GM23338 (cell line): ENCODE measurements at regions not wholly inside any gene's neighbourhood (a gene's known extent, or its start where the extent isn't known, plus 50 kb on each side); places are given as distances from the start of the nearest gene placed in this dataset.

Experiments
- ATAC-seq: fragments of 200-7000 bp; cut with Tn5 transposase; 3 replicates; pipeline ENCODE4 v1.9.1; 2020
- DNase-seq: peaks from one replicate; pipeline ENCODE4 v3.0.0-alpha.2; 2015; ENCODE audit warnings: low spot score
- H2AFZ ChIP-seq: fragments of 200-600 bp; sonication (generic); 2 replicates; pipeline ENCODE4 v1.8.0; 2016; ENCODE audit warnings: antibody characterized with exemption, mild to moderate bottlenecking, moderate library complexity
- H3F3A ChIP-seq: fragments of 200-600 bp; sonication (generic); replicated peaks from 2 replicates; pipeline ENCODE4 v1.8.0; 2017; ENCODE audit warnings: antibody characterized with exemption, mixed run types, low read depth
- H3K27ac ChIP-seq: fragments of 200-600 bp; sonication (generic); 2 replicates; pipeline ENCODE4 v1.6.1; 2016; ENCODE audit warnings: low read depth
- H3K27me3 ChIP-seq: fragments of 200-600 bp; sonication (generic); 2 replicates; pipeline ENCODE4 v1.8.0; 2016; ENCODE audit warnings: mild to moderate bottlenecking, mixed run types, moderate library complexity; ENCODE audit not compliant: insufficient read depth
- H3K36me3 ChIP-seq: fragments of 200-600 bp; sonication (generic); 2 replicates; pipeline ENCODE4 v1.8.0; 2016; ENCODE audit warnings: mild to moderate bottlenecking; ENCODE audit not compliant: insufficient read depth
- H3K4me1 ChIP-seq: fragments of 200-600 bp; sonication (generic); 2 replicates; pipeline ENCODE4 v1.8.0; 2016; ENCODE audit warnings: mild to moderate bottlenecking, moderate library complexity; ENCODE audit not compliant: insufficient read depth
- H3K4me2 ChIP-seq: fragments of 200-600 bp; sonication (generic); 2 replicates; pipeline ENCODE4 v1.7.1; 2017; ENCODE audit warnings: mixed run types
- H3K4me3 ChIP-seq: fragments of 200-600 bp; sonication (generic); 2 replicates; pipeline ENCODE4 v1.6.1; 2016; ENCODE audit warnings: mixed run types
- H3K79me2 ChIP-seq: fragments of 200-600 bp; sonication (generic); replicated peaks from 2 replicates; pipeline ENCODE4 v1.8.0; 2017; ENCODE audit warnings: mild to moderate bottlenecking; ENCODE audit not compliant: insufficient read depth
- H3K9me2 ChIP-seq: fragments of 200-600 bp; sonication (generic); 2 replicates; pipeline ENCODE4 v1.8.0; 2017; ENCODE audit not compliant: insufficient read depth
- H4K20me1 ChIP-seq: fragments of 200-600 bp; sonication (generic); replicated peaks from 2 replicates; pipeline ENCODE4 v1.8.0; 2017; ENCODE audit warnings: mild to moderate bottlenecking; ENCODE audit not compliant: insufficient read depth
- H3K27ac Mint-ChIP-seq: 2 replicates; pipeline ENCODE4 v1.8.0; 2020; ENCODE audit warnings: inconsistent platforms, mild to moderate bottlenecking, moderate library complexity, mixed read lengths
- H3K27me3 Mint-ChIP-seq: 3 replicates; pipeline ENCODE4 v1.8.0; 2022; ENCODE audit warnings: low read depth, mild to moderate bottlenecking, moderate library complexity, mixed read lengths, inconsistent platforms; ENCODE audit not compliant: insufficient read depth, poor library complexity
- H3K36me3 Mint-ChIP-seq: 3 replicates; pipeline ENCODE4 v1.8.0; 2021; ENCODE audit warnings: low read depth, mild to moderate bottlenecking, inconsistent platforms, moderate library complexity, mixed read lengths
- H3K4me1 Mint-ChIP-seq: 3 replicates; pipeline ENCODE4 v1.8.0; 2020; ENCODE audit warnings: mild to moderate bottlenecking, inconsistent platforms, mixed read lengths
- H3K4me3 Mint-ChIP-seq: 3 replicates; pipeline ENCODE4 v1.8.0; 2021; ENCODE audit warnings: moderate library complexity, mild to moderate bottlenecking, inconsistent platforms, mixed read lengths
- H3K9me3 Mint-ChIP-seq: 3 replicates; pipeline ENCODE4 v1.8.0; 2020; ENCODE audit warnings: moderate library complexity, mild to moderate bottlenecking, inconsistent platforms, mixed read lengths
- CREB1 ChIP-seq: fragments of 250-450 bp; sonication (Bioruptor Pico); IDR thresholded peaks from 2 replicates; pipeline ENCODE4 v1.5.0; 2020; ENCODE audit warnings: low read depth, mild to moderate bottlenecking, moderate library complexity
- EZH2 ChIP-seq: fragments of 200-600 bp; sonication (generic); IDR thresholded peaks from one replicate; pipeline ENCODE4 v1.8.0; 2017; ENCODE audit warnings: antibody characterized with exemption, mild to moderate bottlenecking, low read depth; ENCODE audit not compliant: unreplicated experiment
- JUNB ChIP-seq: IDR thresholded peaks from one replicate; pipeline ENCODE4 v1.6.1; 2016; ENCODE audit warnings: antibody characterized with exemption; ENCODE audit not compliant: unreplicated experiment
- NANOG ChIP-seq: IDR thresholded peaks from 2 replicates; pipeline ENCODE4 v1.6.1; 2016; ENCODE audit warnings: antibody characterized with exemption, borderline replicate concordance
- POLR2AphosphoS5 ChIP-seq: IDR thresholded peaks from 2 replicates; pipeline ENCODE4 v1.6.1; 2016; ENCODE audit warnings: antibody characterized with exemption, low read depth
- REST ChIP-seq: IDR thresholded peaks from one replicate; pipeline ENCODE4 v1.6.1; 2018; ENCODE audit warnings: antibody characterized with exemption; ENCODE audit not compliant: unreplicated experiment
- STAT1 ChIP-seq: IDR thresholded peaks from one replicate; pipeline ENCODE4 v1.6.1; 2016; ENCODE audit warnings: antibody characterized with exemption; ENCODE audit not compliant: unreplicated experiment
- ZNF114 ChIP-seq: fragments of 250-450 bp; sonication (Bioruptor Pico); IDR thresholded peaks from 2 replicates; pipeline ENCODE4 v1.5.0; 2020; ENCODE audit warnings: mild to moderate bottlenecking, moderate library complexity
- ZNF331 ChIP-seq: fragments of 250-450 bp; sonication (Bioruptor Pico); IDR thresholded peaks from 2 replicates; pipeline ENCODE4 v1.5.0; 2020; ENCODE audit warnings: low read depth, mild to moderate bottlenecking, moderate library complexity
- TF ChIP-seq, protein P1 (sequence below): IDR thresholded peaks from 2 replicates; pipeline ENCODE4 v1.6.1; 2016; ENCODE audit warnings: antibody characterized with exemption
- TF ChIP-seq, protein P2 (sequence below), 2 experiments: fragments of 200-600 bp in 1 of 2; sonication (generic) in 1 of 2; conservative IDR thresholded peaks; 2 replicates each; pipeline versions ENCODE4 v1.5.1 to v1.6.1; 2016 to 2017; ENCODE audit warnings: antibody characterized with exemption in 2 of 2, low read depth in 2 of 2, mild to moderate bottlenecking in 2 of 2, moderate library complexity in 1 of 2
- TF ChIP-seq, protein P3 (sequence below): fragments of 250-450 bp; sonication (Bioruptor Pico); IDR thresholded peaks from 2 replicates; pipeline ENCODE4 v1.5.0; 2020; ENCODE audit warnings: mild to moderate bottlenecking, moderate library complexity

- no peak for ATAC-seq
- H3K9me2 ChIP-seq: peaks cover 4% of the 10 kb centered on the region; the same call in 1 of the 2 replicates
- no peaks in the 10 kb centered on the region for H3K27me3 ChIP-seq
- no peak overlapping the region for H3K27ac ChIP-seq
- no peaks in the 10 kb centered on the region for H3K36me3 ChIP-seq
- H3K4me3 ChIP-seq: no peak overlapping the region
- no peaks in the 10 kb centered on the region for H3K27me3 Mint-ChIP-seq
- peaks cover 27% of the 10 kb centered on the region for H3K4me1 Mint-ChIP-seq
- H3K27ac Mint-ChIP-seq: no peak overlapping the region
- H3K9me3 Mint-ChIP-seq: no peaks in the 10 kb centered on the region
- no peaks in the 10 kb centered on the region for H3F3A ChIP-seq
- no peaks in the 10 kb centered on the region for H3K36me3 Mint-ChIP-seq
- H3K4me3 Mint-ChIP-seq: no peak overlapping the region
- no peaks in the 10 kb centered on the region for H3K79me2 ChIP-seq
- no peak overlapping the region for H3K4me2 ChIP-seq
- no peak overlapping the region for H2AFZ ChIP-seq
- no peak for DNase-seq
- H3K4me1 ChIP-seq: peaks cover 14% of the 10 kb centered on the region
- no peaks in the 10 kb centered on the region for H4K20me1 ChIP-seq
- TF ChIP-seq NANOG (no peak), ZNF331 (no peak), REST (no peak), ZNF114 (CRISPR knock-in tag) (no peak), EZH2 (no peak), POLR2AphosphoS5 (no peak), STAT1 (no peak), CREB1 (CRISPR knock-in tag) (no peak), JUNB (no peak)
- TF ChIP-seq, protein P1, sequence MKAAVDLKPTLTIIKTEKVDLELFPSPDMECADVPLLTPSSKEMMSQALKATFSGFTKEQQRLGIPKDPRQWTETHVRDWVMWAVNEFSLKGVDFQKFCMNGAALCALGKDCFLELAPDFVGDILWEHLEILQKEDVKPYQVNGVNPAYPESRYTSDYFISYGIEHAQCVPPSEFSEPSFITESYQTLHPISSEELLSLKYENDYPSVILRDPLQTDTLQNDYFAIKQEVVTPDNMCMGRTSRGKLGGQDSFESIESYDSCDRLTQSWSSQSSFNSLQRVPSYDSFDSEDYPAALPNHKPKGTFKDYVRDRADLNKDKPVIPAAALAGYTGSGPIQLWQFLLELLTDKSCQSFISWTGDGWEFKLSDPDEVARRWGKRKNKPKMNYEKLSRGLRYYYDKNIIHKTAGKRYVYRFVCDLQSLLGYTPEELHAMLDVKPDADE: no peak
- TF ChIP-seq, protein P2, sequence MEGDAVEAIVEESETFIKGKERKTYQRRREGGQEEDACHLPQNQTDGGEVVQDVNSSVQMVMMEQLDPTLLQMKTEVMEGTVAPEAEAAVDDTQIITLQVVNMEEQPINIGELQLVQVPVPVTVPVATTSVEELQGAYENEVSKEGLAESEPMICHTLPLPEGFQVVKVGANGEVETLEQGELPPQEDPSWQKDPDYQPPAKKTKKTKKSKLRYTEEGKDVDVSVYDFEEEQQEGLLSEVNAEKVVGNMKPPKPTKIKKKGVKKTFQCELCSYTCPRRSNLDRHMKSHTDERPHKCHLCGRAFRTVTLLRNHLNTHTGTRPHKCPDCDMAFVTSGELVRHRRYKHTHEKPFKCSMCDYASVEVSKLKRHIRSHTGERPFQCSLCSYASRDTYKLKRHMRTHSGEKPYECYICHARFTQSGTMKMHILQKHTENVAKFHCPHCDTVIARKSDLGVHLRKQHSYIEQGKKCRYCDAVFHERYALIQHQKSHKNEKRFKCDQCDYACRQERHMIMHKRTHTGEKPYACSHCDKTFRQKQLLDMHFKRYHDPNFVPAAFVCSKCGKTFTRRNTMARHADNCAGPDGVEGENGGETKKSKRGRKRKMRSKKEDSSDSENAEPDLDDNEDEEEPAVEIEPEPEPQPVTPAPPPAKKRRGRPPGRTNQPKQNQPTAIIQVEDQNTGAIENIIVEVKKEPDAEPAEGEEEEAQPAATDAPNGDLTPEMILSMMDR (conservative IDR thresholded peaks at IDR 0.05; ENCODE audit: low read depth in 2 of 2): no peak
- TF ChIP-seq, protein P3, sequence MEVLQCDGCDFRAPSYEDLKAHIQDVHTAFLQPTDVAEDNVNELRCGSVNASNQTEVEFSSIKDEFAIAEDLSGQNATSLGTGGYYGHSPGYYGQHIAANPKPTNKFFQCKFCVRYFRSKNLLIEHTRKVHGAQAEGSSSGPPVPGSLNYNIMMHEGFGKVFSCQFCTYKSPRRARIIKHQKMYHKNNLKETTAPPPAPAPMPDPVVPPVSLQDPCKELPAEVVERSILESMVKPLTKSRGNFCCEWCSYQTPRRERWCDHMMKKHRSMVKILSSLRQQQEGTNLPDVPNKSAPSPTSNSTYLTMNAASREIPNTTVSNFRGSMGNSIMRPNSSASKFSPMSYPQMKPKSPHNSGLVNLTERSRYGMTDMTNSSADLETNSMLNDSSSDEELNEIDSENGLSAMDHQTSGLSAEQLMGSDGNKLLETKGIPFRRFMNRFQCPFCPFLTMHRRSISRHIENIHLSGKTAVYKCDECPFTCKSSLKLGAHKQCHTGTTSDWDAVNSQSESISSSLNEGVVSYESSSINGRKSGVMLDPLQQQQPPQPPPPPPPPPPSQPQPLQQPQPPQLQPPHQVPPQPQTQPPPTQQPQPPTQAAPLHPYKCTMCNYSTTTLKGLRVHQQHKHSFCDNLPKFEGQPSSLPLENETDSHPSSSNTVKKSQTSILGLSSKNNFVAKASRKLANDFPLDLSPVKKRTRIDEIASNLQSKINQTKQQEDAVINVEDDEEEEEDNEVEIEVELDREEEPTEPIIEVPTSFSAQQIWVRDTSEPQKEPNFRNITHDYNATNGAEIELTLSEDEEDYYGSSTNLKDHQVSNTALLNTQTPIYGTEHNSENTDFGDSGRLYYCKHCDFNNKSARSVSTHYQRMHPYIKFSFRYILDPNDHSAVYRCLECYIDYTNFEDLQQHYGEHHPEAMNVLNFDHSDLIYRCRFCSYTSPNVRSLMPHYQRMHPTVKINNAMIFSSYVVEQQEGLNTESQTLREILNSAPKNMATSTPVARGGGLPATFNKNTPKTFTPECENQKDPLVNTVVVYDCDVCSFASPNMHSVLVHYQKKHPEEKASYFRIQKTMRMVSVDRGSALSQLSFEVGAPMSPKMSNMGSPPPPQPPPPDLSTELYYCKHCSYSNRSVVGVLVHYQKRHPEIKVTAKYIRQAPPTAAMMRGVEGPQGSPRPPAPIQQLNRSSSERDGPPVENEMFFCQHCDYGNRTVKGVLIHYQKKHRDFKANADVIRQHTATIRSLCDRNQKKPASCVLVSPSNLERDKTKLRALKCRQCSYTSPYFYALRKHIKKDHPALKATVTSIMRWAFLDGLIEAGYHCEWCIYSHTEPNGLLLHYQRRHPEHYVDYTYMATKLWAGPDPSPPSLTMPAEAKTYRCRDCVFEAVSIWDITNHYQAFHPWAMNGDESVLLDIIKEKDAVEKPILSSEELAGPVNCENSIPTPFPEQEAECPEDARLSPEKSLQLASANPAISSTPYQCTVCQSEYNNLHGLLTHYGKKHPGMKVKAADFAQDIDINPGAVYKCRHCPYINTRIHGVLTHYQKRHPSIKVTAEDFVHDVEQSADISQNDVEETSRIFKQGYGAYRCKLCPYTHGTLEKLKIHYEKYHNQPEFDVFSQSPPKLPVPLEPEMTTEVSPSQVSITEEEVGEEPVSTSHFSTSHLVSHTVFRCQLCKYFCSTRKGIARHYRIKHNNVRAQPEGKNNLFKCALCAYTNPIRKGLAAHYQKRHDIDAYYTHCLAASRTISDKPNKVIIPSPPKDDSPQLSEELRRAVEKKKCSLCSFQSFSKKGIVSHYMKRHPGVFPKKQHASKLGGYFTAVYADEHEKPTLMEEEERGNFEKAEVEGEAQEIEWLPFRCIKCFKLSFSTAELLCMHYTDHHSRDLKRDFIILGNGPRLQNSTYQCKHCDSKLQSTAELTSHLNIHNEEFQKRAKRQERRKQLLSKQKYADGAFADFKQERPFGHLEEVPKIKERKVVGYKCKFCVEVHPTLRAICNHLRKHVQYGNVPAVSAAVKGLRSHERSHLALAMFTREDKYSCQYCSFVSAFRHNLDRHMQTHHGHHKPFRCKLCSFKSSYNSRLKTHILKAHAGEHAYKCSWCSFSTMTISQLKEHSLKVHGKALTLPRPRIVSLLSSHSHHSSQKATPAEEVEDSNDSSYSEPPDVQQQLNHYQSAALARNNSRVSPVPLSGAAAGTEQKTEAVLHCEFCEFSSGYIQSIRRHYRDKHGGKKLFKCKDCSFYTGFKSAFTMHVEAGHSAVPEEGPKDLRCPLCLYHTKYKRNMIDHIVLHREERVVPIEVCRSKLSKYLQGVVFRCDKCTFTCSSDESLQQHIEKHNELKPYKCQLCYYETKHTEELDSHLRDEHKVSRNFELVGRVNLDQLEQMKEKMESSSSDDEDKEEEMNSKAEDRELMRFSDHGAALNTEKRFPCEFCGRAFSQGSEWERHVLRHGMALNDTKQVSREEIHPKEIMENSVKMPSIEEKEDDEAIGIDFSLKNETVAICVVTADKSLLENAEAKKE (CRISPR knock-in tag): no peak
These were observed 649.7 kb downstream of the METTL15 start for GRCh38 chr11:28757725-28758515.
